ENCODE measurements at regions not wholly inside any gene's neighbourhood (a gene's known extent, or its start where the extent isn't known, plus 50 kb on each side); places are given as distances from the start of the nearest gene placed in this dataset.
"Not testable (repeated sequence)": the region's sequence is repeated elsewhere in the genome, so short reads cannot be mapped to it uniquely, and the experiment has no call there.

DNA sequence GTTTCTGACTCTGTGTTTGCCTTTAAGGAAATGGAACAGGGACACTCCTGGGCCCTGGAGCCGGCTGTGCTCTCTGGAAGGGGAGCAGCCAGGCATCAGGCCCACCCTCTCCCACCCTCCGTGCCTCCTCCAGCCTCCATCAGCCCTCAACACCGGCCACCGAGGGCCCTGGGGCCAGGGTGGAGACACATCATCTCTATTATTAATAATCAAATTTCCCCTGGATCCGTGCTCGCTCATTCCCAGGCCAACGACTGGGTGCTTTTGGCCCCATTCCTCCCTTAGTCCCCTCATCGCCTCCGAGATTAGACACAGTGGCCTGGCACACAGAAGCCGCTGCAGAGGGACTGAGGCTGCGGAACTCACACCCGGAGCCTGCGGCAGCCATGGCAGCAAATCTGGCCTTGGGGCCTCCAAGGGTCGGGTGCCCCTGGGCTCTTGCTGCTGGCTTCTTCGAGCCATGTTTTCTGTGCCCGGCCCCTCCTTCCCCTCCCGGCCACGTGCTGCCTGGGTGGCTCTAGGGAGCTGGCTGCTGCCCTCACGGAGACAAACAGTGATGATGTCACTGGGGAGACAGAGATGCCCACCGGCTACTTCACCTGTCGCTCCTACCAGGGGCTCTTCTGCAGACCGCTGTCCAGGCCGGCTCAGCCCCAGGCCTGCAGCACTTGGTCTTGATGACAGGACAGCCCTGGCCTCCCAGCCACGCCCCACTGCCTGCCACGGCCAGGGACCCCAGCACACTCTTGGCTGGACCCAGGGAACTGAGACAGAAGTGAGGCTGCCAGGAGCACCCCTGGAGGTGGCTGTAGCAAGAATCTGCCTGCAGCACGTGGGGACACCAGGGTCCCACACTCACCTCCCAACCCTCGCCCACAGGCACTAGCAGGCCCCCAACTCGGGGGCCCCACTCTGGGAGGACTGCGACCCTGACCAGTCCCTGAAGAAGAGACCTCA is 76.6 kb upstream of the PPP1R26 start:
- H3K36me3 ChIP-seq (ENCODE audit: low read length) = no peaks in the 10 kb centered on the region
- no peaks in the 10 kb centered on the region for H3F3A ChIP-seq (ENCODE audit: insufficient read depth)
- H3K9ac ChIP-seq (ENCODE audit: low read length) = no peak overlapping the region
- no peak overlapping the region for H3K4me3 ChIP-seq (ENCODE audit: insufficient read depth, low read length, poor library complexity, severe bottlenecking)
- no peak overlapping the region for H3K4me2 ChIP-seq (ENCODE audit: low read depth, low read length, poor library complexity, severe bottlenecking)
- H3K27ac ChIP-seq (ENCODE audit: low read depth, low read length) = no peak overlapping the region
- no peaks in the 10 kb centered on the region for H3K9me2 ChIP-seq (replicated peaks; ENCODE audit: insufficient read depth, low read length)
- no peaks in the 10 kb centered on the region for H3K79me2 ChIP-seq (ENCODE audit: insufficient read depth, low read length)
- H2AFZ ChIP-seq (ENCODE audit: low read depth, low read length, severe bottlenecking) = no peak overlapping the region
- H3K9me3 ChIP-seq (ENCODE audit: insufficient read depth, low read length) = no peaks in the 10 kb centered on the region
- no peaks in the 10 kb centered on the region for H4K20me1 ChIP-seq (ENCODE audit: low read depth, low read length)
- H3K27me3 ChIP-seq (ENCODE audit: low read length) = no peaks in the 10 kb centered on the region
- TF ChIP-seq, protein P1, sequence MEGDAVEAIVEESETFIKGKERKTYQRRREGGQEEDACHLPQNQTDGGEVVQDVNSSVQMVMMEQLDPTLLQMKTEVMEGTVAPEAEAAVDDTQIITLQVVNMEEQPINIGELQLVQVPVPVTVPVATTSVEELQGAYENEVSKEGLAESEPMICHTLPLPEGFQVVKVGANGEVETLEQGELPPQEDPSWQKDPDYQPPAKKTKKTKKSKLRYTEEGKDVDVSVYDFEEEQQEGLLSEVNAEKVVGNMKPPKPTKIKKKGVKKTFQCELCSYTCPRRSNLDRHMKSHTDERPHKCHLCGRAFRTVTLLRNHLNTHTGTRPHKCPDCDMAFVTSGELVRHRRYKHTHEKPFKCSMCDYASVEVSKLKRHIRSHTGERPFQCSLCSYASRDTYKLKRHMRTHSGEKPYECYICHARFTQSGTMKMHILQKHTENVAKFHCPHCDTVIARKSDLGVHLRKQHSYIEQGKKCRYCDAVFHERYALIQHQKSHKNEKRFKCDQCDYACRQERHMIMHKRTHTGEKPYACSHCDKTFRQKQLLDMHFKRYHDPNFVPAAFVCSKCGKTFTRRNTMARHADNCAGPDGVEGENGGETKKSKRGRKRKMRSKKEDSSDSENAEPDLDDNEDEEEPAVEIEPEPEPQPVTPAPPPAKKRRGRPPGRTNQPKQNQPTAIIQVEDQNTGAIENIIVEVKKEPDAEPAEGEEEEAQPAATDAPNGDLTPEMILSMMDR (IDR thresholded peaks at IDR 0.05; ENCODE audit: insufficient read depth, low read length, poor library complexity, severe bottlenecking) = no peak
- no peak for TF ChIP-seq EZH2phosphoT487 (conservative IDR thresholded peaks at IDR 0.05; ENCODE audit: low read length)

DNA sequence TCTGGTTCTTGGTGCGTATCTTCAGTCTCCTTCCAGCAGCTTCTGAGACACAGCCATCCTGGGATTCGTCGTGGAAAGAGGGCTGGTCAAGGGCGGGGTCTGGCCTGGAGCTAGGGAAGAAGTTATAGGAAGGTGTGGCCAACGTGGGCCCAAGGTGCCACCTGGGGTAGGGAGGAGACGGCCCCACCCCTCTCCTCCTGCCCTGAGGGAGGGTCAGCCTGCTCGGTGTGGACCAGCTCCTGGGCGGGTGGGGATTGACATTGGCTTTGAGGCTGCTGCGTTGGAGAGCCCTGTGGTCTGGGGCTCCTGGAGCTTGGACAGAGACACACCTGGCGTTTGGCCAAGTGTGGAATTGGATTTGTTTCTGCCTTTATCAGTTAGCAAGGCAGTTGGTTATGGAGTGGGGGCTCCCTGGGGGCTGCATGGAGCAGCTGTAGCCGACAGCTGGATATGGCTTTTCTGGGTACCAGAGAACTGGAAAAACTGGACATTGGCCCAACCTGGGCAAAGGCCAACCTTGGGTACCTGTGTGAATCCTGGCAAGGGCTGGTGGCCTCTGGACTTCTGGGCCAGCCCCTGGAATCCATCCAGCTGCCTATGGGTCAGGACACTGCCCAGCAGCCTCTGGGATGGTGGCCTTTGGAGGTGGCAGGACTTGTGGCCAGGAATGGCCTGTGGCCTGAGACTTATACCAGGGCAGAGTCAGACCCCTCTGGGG is 75.7 kb upstream of the PPP1R26 start:
- Histone ChIP-seq H3K27ac (ENCODE audit: low read depth, low read length) (no peak overlapping the region), H3F3A (ENCODE audit: insufficient read depth) (no peaks in the 10 kb centered on the region), H3K9me3 (ENCODE audit: insufficient read depth, low read length) (no peaks in the 10 kb centered on the region), H3K9me2 (replicated peaks; ENCODE audit: insufficient read depth, low read length) (no peaks in the 10 kb centered on the region), H3K36me3 (ENCODE audit: low read length) (no peaks in the 10 kb centered on the region), H4K20me1 (ENCODE audit: low read depth, low read length) (no peaks in the 10 kb centered on the region), H3K4me3 (ENCODE audit: insufficient read depth, low read length, poor library complexity, severe bottlenecking) (no peak overlapping the region), H3K79me2 (ENCODE audit: insufficient read depth, low read length) (no peaks in the 10 kb centered on the region), H3K9ac (ENCODE audit: low read length) (no peak overlapping the region), H2AFZ (ENCODE audit: low read depth, low read length, severe bottlenecking) (no peak overlapping the region), H3K4me2 (ENCODE audit: low read depth, low read length, poor library complexity, severe bottlenecking) (no peak overlapping the region), H3K27me3 (ENCODE audit: low read length) (no peaks in the 10 kb centered on the region)
- TF ChIP-seq, protein P1 (IDR thresholded peaks at IDR 0.05; ENCODE audit: insufficient read depth, low read length, poor library complexity, severe bottlenecking) = no peak
- no peak for TF ChIP-seq EZH2phosphoT487 (conservative IDR thresholded peaks at IDR 0.05; ENCODE audit: low read length)

DNA sequence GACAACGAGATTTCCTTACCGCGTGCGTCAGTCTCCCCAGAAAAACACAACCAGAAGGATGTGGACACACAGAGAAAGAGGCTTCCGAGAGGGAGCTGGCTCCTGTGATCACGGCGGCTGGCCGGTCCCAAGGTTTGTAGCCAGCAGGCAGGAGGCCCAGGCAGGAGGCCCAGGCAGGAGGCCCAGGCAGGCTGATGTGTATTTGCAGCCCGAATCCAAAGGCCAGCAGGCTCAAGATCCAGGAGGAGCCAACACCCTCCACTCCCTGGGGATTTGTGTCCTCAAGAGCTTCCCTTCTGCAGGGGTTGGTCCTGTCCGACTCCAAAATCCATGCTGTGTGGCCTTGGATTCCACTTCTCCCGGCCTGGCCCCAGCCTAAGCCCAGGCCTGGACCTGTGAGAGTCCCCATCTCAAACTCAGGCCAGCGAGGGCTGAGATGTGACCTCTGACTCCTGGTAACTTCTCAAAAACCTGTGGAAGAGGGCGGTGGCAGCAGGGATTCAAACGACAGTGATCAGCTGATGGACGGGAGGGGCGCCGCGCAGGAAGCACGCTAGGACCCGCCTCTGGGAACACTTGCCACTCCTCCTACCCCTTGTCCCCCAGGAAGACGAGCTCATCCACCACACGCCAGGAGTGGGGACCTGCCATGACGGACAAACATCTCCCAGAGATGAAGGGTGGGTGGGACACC is 75.0 kb upstream of the PPP1R26 start:
- no peaks in the 10 kb centered on the region for H3K27me3 ChIP-seq (ENCODE audit: low read length)

DNA sequence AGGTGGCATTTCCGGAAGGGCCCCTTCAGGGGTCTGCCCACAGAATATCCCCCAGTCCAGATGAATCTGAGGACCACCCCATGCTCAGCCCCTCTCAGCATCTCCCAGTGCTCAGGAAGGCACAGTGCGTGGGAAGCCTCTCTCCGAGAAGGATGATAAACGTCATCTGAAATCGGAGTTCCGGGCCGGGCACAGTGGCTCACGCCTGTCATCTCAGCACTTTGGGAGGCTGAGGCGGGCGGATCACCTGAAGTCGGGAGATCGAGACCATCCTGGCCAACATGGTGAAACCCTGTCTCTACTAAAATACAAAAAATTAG is 74.5 kb upstream of the PPP1R26 start:
- not testable (repeated sequence) for H2AFZ ChIP-seq (ENCODE audit: low read depth, low read length, severe bottlenecking); H3F3A ChIP-seq (ENCODE audit: insufficient read depth); H3K4me2 ChIP-seq (ENCODE audit: low read depth, low read length, poor library complexity, severe bottlenecking); H3K79me2 ChIP-seq (ENCODE audit: insufficient read depth, low read length); H3K27ac ChIP-seq (ENCODE audit: low read depth, low read length); H4K20me1 ChIP-seq (ENCODE audit: low read depth, low read length); H3K36me3 ChIP-seq (ENCODE audit: low read length); H3K9me2 ChIP-seq (replicated peaks; ENCODE audit: insufficient read depth, low read length); H3K9ac ChIP-seq (ENCODE audit: low read length); H3K9me3 ChIP-seq (ENCODE audit: insufficient read depth, low read length); H3K4me3 ChIP-seq (ENCODE audit: insufficient read depth, low read length, poor library complexity, severe bottlenecking); H3K27me3 ChIP-seq (ENCODE audit: low read length)

More for the DNA sequence above, 75.0 kb upstream of the PPP1R26 start:
- no peak overlapping the region for H3K9ac ChIP-seq (ENCODE audit: low read length)
- no peak overlapping the region for H3K27ac ChIP-seq (ENCODE audit: low read depth, low read length)
- H3K4me2 ChIP-seq (ENCODE audit: low read depth, low read length, poor library complexity, severe bottlenecking) = no peak overlapping the region
- no peaks in the 10 kb centered on the region for H4K20me1 ChIP-seq (ENCODE audit: low read depth, low read length)
- no peaks in the 10 kb centered on the region for H3F3A ChIP-seq (ENCODE audit: insufficient read depth)
- H3K79me2 ChIP-seq (ENCODE audit: insufficient read depth, low read length) = no peaks in the 10 kb centered on the region
- H2AFZ ChIP-seq (ENCODE audit: low read depth, low read length, severe bottlenecking) = no peak overlapping the region
- no peaks in the 10 kb centered on the region for H3K9me3 ChIP-seq (ENCODE audit: insufficient read depth, low read length)
- no peak overlapping the region for H3K4me3 ChIP-seq (ENCODE audit: insufficient read depth, low read length, poor library complexity, severe bottlenecking)
- H3K9me2 ChIP-seq (replicated peaks; ENCODE audit: insufficient read depth, low read length) = no peaks in the 10 kb centered on the region
- TF ChIP-seq EZH2phosphoT487 (conservative IDR thresholded peaks at IDR 0.05; ENCODE audit: low read length) = no peak
- TF ChIP-seq, protein P1 (IDR thresholded peaks at IDR 0.05; ENCODE audit: insufficient read depth, low read length, poor library complexity, severe bottlenecking) = no peak
- no peaks in the 10 kb centered on the region for H3K36me3 ChIP-seq (ENCODE audit: low read length)
